Fibroblast of upper back skin (primary cell): ENCODE measurements at regions not wholly inside any gene's neighbourhood (a gene's known extent, or its start where the extent isn't known, plus 50 kb on each side); places are given as distances from the start of the nearest gene placed in this dataset.

Source experiments
- DNase-seq: peaks from one replicate; pipeline ENCODE4 v3.0.0-alpha.2; 2013

DNA sequence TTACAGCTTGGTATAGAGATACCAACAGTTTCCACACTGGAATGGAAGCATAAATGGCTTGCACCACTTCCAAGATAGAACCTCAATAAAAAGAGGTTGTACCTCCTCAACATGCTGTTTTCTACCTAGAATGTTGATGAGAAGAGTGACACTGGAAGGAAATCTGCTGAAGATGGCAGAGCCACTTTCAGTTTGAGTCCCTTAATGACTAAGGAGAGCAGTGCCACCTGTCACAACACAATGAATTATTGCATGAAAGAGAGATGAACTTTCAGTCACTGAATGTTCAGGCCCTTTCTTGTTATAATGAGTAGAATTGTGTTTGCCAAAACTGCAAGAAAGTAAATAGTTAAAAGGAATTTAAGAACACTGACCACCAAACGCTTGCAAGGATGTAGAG is 958.5 kb downstream of the DTWD2 start:
- no peak for DNase-seq

DNA sequence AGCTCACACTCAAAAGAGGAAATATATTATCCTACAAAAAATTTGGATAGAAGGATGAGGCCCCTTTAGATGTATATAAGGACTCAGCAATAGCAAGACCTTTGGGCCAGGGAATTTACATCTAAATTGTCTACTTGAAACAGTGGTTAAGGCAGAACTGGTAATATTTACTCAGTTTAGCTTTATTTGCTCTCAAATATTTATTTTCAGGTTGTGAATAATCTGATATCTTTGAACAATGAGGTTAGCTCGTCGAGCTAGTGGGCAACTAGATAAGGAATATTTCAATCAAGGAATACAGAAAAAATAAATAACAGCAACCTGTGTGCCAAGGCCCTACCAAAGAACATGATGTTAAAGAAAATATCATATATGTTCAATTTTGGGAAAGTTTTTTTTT is 966.3 kb downstream of the DTWD2 start:
- DNase-seq = no peak

DNA sequence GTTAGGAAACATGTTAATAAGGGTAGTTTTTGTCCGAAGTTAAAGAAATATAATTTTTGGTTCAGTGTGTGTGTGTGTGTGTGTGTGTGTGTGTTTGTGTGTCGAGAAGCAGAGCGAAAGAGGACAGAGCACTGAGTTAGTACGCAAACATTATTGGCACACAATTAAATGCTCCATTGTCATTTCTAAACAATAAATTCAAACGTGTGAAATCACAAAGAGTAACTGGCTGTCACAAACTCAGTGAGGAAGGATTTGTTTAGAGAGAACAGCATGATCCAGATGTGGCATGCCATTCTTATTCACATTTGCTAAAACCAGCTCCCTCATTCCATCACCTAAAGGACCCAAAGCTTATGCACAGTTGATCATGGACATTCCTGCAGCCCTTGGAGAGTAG is 970.8 kb downstream of the DTWD2 start:
- no peak for DNase-seq

DNA sequence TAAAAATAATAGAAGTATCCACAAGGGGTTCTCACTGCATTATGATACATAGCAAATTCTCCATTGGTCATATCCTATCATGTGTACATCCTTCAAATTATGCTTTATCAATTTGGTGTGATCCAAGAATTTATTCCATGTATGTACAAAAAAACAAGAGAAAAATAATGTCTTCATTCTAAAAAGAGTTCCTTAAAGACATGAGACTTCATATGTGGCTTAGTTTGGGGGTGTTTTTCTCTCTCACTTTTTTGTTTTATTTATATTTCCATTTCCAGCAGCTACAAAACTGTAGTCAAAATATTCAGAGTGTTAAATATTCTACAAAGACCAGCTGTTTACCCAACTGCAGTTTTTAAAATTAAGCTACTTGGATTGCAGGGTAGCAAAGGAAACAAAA is 972.0 kb downstream of the DTWD2 start:
- no peak for DNase-seq

DNA sequence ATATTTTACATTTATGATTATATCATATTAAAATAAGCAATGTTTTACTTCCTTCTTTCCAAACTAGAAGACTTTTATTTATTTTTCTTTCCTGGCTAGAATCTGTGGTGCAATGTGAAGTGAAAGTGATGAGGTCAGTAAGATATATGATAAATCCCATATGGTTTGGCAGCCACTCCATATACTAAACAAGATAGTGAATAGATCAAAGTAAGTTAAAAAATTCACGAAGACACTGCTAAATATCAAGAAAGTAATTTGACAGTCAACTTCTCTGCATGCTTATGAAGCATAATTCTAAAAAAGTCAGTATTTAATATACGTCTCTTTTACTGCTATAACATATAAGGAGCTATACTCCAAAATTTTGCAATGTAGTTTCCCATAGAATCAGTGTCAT is 972.8 kb downstream of the DTWD2 start:
- no peak for DNase-seq

DNA sequence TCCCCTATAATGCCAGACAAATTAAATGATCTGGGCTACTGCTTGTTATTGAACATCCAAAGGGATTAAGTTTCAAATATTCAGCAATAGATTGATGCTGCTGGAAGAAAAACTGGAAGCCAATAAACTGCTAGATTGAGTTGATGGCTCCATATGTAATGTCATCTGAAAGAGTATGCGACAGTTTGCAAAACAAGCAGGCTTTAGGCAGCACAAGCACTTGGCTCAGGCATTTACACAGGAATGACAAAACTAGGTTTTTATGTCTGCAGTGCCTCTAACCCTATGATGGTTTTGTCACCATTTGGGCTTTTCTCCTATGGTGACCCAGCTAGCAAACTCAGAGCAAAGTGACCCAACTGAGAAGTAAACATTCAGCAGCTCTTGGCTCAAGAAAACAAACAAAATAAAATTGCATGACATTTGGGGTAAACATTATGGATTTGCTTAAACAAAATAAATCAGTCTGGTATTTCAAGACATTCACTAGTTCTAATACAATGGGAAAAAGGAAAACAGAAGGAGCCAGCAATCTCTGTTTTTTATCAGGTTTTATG is 978.5 kb downstream of the DTWD2 start:
- no peak for DNase-seq

DNA sequence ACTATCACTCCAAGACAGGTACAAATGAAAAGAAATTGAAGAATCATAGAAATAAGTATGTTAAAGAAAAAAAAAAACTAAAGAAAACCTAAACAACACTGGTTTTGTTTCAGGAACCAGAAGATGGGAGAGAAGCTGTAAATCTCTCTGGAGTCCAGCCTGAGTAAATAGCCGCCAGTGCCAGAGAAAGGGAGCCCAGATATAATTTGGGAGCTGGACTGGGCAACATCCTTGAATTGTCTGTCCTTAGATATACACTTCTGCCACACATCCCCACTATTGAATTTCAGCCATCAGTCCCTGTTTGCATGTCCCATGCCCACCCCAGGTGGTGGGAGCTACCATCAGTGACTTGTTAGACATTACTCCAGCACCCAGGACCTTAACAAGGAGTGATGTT is 979.6 kb downstream of the DTWD2 start:
- DNase-seq = no peak

DNA sequence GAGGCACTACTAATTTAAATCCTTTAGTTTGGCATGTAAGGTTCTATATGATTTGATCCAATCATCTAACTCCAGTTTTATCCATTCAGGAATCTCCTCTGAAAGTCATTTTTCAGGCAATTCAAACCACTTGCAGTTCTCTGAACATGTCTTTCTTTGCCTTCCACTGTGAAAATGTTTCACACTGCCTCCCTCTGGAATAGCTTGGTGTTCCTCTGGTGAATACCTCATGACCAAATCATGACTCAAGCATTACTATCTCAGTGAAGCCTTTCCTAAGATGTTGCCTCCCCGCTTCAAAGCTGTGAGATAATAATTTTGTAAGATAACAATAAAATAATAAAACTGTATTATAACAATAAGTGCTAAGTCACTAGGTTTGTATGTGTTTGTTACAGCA is 981.1 kb downstream of the DTWD2 start:
- no peak for DNase-seq

DNA sequence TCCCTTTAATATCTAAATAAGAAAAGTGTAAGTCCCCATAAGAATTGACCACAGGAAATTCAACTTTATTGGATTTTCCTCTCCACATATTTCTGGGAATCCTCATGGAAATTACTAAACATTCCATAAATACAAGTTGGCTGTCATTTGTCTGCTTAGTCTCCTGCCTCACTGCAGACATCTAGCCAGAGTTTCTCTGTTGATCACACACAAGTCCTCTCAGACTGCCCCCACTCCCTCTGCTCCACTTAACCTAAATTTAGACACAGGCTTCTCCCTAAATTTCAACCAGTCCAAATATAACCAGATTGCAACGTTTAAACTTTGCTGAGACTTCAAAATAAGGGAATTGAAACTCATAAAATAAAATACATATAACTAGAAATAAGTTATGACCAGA is 982.1 kb downstream of the DTWD2 start:
- peak; percentile 17 for DNase-seq

DNA sequence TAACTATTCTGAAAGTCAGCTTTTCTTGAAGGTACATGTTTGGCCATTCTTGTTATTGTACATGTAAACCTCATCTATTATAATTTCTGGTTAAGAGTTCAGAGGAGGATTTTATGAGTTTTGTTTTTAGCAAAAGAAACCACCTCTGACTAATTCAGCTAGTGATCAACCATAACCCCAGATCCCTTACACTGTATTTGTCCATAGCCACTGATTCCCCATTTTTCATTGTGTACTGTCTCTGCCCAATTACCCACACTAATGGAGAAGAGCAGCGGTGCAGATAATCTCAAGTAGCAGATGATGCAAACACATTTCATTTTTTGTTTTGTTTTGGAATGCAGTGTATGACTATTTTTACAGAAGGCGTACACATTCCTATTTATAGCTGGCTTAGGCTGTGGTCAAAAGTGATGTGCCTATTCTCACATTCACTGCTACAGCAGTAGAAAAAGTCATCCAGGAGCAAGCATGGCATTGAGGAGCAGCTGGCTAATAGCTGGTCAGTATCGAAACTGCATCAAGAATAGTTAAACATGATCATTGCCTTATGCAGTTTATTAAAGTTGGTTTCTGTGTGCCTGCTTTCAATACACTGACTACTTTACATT is 988.3 kb downstream of the DTWD2 start:
- DNase-seq = peak; percentile 1

DNA sequence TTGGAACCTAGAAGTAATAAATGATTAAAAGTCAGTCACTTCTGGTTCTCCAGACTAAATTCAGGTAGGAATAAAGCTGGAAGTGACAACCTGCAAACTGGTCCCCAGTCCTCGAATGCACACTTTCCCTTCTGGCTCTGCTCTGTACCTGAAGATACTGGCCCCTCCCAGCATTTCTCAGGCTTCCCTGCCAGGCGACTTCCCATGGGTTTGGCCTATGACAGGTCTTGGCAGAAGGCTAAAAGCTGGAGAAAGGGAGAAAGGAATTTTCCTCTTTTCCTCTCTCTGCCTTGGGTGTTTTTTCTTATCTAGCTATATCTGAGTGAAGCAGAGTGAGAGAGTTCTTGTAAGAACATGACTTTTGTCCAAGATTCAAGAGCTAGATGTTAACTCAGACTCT is 1005.7 kb downstream of the DTWD2 start:
- DNase-seq = no peak

DNA sequence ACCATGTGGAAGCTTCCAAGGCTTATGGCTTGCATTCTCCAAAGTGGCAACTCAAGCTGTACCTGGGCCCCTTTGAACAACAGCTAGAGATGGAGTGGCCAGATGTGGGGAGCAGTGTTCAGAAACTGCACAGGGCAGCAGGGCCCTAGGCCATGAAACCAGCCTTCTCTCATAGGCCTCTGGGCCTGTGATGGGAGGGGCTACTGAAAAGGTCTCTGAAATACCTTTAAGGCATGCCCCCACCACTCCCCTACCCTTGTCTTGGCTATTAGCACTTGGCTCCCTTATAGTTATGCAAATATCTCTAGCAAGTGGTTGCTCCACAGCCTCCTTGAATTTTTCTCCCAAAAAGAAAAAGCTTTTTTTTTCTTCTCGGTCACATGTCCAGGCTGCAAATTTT is 1014.6 kb downstream of the DTWD2 start:
- no peak for DNase-seq

DNA sequence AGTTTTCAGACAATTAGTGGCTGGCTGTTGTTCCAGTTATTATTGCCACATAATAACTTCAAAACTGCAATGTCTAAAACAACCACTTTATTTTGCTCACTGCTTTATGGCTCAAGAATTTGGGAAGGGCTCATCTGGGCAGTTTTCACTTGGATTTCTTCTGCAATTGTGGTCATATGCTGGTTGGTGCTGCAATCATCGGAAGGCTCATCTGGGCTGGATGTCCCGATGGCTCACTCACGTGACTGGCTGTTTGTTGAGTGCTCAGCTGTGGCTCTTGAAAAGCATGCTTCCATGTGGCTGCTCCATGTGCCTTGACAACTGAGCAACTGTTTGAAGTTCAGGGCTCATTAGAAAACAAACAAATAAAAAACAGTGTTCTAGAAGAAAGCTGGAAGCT is 1032.5 kb downstream of the DTWD2 start:
- DNase-seq = no peak

DNA sequence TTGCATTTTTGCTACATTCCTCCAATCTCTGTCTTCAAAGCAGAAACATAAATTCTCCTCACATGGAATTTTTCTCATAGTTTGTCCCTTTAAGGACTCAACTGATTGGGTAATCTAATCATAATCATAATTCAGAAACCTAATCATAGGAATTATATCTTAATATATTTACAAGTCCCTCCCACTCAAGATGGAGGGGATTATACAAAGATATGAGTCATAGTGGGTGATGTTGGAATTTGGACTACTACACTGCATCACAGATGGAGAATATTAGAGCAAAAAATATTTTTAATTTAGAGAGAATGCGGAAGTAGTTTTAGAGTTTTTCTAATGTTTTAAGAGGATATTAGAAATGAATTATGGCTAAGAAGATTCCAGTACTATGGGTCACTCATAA is 1034.0 kb downstream of the DTWD2 start:
- DNase-seq = peak; percentile 64

DNA sequence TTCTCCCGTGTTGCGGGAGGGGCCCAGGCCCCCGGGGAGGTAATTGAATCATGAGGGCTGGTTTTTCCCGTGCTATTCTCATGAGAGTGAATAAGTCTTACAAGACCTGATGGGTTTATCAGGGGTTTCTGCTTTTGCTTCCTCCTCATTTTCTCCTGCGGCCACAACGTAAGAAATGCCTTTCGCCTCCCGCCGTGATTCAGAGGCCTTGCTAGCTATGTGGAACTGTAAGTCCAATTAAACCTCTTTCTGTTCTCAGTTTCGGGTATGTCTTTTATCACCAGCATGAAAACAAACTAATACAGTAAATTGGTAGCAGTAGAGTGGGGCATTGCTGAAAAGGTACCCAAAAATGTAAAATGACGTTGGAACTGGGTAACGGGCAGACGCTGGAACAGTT is 1035.1 kb downstream of the DTWD2 start:
- no peak for DNase-seq

DNA sequence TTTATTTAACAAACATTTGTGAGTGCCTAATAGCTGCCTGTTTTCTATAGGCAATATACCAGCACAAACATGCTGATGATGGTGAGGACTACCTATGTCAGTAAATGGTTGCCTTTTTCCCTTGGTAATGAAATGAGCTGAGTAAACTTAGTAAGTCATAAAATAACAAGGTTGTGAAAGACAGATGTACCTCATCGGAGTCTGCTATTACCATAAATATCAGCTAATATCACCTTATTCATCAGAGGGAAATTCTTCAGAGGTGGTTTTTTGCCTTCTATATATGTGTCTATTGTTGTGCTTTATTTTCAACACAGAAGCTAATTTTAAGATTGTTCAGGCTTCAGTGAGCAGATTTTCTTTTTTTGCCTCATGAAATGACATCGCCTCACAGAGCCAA is 1040.5 kb downstream of the DTWD2 start:
- no peak for DNase-seq

DNA sequence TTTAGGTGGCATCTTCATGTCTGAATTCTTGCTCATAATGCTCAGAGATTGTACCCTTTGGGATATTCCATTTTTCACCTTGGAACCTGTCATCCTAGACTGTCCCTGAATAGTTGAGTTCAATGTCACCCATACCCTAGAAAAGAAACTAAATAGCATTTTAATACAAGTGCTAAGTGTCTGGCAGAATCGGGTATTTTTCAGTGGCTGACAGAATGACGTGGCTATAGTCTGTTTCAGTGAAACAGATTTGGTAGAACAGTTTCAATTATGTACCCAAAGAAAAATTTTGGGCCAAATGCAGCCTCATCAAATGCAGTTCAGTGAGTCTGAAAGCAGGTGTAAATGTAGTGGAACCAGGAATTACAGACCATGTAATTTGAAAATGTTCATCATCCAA is 1041.2 kb downstream of the DTWD2 start:
- DNase-seq = no peak

DNA sequence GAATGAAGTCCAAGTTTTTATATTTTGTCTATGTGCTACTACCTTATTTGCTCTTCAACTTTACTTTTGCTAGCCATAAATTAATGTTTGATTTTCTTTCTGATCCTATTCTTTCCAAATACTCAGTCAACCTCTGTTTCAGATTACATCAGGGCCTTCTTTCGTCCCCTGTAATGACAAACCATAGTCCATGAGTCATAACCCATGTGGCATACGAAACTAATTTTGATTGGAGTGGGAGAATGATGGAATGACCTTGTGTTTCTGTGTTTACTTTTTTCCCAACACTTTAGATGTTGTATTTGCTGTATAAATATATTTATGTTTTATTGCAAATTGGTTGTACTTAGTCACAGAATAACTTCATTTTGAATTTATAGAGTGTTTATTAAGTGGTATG is 1043.1 kb downstream of the DTWD2 start:
- peak; percentile 9 for DNase-seq

DNA sequence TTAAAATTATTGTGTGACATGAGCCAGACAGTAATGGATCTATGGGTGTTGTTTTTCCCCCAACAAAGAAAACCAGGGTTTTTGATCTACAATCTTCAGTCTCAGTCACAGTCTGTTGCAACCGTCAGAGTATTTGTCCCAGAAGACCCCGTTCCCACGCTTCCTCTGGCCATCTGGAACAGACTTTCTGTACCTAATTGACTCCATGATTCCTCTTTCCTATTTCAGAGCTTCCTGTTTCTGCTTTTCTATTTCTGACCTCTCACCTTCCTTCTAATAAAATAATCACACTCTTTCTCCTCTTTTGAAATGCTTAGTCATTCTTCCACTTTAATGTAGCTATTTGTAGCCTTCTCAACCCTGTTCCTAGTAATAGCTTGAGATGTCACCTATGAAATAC is 1044.8 kb downstream of the DTWD2 start:
- DNase-seq = no peak

DNA sequence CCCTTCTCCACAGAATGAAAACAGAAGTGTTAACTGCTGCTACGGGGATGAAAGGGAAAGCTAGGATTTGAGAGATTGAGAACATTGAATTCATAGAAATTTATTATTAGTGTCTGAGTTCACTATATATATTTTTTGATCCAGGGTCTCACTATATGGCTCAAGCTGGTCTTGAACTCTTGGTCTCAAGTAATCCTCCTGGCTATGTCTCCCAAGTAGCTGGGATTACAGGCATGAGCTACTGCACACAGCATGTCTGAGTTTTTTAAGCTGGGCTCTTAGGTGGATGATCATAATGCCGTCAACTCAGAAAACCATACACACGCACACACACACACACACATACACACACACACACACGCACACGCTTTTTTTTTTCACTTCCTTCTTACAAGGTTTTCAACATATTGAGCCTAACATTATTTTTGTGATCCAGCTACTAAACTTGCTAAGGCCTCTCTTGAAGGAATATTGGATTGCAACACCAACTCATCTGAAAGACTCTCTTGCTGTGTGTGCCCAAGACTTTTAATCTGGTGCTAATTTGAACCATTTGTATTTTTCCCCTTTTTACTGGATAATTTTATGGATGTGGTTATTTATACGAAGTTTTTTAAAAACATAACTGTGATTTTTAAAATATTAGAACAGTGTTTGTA is 1045.4 kb downstream of the DTWD2 start:
- no peak for DNase-seq

DNA sequence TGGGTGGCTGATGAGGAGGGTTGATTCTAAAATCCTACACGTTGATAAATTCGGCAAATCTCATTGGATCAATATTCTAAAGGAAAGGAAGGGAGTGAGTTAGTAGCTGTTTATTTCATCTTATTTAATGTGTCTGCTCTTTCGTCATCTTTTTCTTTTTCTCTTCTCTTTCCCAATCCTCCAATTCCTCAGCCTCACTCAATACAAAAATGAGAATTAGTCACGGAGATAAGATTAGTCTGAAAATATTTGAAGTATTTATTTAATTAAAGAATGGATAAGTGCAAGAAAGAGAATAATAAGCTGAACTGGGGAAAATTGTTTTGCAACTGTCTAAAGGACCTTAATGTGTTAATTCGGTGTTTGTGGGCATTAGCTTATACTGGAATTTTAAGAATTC is 1095.1 kb downstream of the DTWD2 start:
- DNase-seq = no peak

DNA sequence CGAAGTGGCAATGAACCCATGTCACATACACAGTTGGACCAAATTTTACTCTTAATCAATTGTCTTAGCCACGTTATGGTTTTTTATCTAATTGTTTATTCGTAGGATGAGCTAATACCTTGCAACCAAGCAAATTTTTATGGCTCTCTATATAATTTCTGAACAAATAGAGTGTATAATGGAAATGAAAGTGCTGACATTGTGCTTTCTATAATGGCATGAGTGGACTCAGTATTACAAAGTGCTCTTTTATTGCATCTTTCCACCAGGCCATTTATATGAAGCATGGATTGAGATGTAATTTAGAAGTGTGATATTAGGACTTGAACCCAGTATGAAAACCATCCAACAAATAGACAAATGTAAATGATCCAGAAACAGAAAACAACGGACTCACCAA is 1096.0 kb downstream of the DTWD2 start:
- no peak for DNase-seq

DNA sequence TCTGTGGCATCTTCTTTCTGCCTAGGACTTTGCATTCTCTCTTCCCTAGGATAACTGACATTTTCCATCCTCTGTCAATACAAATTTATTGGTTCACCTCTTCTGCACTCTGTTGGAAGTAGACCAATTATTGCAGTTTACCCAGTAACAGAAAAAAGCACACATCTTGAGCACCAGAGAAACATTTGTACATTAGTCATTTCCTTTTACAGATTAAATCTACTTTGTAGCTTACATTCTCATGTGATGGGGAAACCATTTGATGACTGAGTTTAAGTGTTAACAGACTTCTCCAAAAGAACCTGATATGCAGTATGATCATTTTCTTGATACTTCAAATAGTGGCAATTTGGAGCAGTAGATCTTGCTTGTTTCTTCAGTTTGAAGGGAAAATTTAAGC is 1098.8 kb downstream of the DTWD2 start:
- peak; percentile 49 for DNase-seq

DNA sequence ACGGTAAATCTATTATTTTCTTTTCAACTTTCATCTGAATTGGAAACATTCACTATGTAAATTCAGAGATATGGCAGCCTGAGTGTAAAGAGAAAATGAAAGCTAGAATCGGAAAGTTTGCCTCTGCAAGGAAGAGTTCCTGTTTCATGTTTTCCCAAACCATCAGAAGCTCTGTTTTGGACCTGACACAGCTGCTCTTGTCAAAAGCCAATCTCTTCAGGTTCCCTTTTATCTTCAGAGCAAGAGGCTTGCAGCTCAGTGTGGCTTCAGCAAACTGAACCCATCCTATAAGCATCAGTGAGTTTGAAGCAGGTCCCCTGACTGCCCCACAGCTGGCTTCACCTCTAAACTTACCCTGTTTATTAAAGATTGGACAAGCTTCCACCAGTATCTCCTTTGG is 1099.7 kb downstream of the DTWD2 start:
- DNase-seq = no peak
